Transverse colon (tissue), 4 donors: ENCODE measurements at regions not wholly inside any gene's neighbourhood (a gene's known extent, or its start where the extent isn't known, plus 50 kb on each side); places are given as distances from the start of the nearest gene placed in this dataset.

ENCODE experiments used
- CTCF ChIP-seq, 5 experiments: fragments of 200-600 bp in 3 of 5; fragments of 450-650 bp in 2 of 5; sonication (generic) in 3 of 5; IDR thresholded peaks; 1 replicate in 2 of 5; 2 replicates in 3 of 5; pipeline ENCODE4 v1.5.1; 2016 to 2017; ENCODE audit warnings: antibody characterized with exemption in 5 of 5, inconsistent platforms in 3 of 5, mild to moderate bottlenecking in 2 of 5, moderate library complexity in 1 of 5
- POLR2AphosphoS5 ChIP-seq, 3 donors: sonication (generic); formaldehyde crosslinking; IDR thresholded peaks; one replicate each; pipeline ENCODE4 v1.6.1; 2016; ENCODE audit warnings: antibody characterized with exemption in 3 of 3

GRCh38 chr6:166751051-166751595 lies 124.1 kb upstream of the RPS6KA2 start:
- TF ChIP-seq POLR2AphosphoS5 (IDR thresholded peaks at IDR 0.05), result no peak
- no peak for TF ChIP-seq CTCF (IDR thresholded peaks at IDR 0.05)
